GF-D8 (cell line): ENCODE measurements at regions not wholly inside any gene's neighbourhood (a gene's known extent, or its start where the extent isn't known, plus 50 kb on each side); places are given as distances from the start of the nearest gene placed in this dataset.
A peak's percentile ranks its signal among the peaks of the same experiment; 100 is the strongest.
"Not testable (repeated sequence)": the region's sequence is repeated elsewhere in the genome, so short reads cannot be mapped to it uniquely, and the experiment has no call there.

Experiments
- DNase-seq: peaks from one replicate; lab custom pipeline; 2025; lab: John Stamatoyannopoulos, UW

DNA sequence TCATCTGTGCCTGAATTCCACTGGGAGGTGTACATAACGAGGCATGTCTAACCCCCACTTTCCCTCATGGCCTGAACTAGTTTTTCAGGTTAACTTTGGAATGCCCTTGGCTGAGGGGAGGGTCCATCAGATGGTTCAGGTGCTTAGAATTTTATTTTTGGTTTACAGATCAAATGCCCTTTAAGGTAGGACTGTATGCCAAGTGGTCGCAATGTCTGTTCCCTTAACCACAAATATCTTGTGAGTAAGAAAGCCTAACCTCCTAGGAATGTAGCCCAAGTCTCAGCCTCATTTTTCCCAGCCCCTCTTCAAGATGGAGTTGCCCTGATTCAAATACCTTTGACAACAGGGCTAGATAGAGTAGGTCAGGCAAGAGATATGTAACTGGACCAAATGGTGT is 78.4 kb downstream of the RNASET2 start:
- DNase-seq = no peak

DNA sequence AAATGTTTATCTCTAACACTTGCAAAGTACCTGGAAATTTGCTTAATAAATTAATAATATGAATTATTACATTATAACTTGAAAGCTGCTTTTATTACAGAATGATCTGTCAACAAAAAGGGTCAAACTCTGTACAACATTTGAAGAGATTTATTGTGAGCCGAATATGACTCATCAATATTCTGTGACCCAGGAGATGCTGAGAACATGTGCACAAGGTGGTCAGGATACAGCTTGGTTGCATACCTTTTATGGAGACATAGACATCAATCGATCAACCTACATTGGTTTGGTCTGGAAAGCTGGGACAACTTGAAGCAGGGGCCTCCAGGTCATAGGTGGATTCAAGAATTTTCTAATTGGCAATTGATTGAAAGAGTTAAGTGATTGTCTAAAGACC is 79.0 kb downstream of the RNASET2 start:
- DNase-seq = no peak

DNA sequence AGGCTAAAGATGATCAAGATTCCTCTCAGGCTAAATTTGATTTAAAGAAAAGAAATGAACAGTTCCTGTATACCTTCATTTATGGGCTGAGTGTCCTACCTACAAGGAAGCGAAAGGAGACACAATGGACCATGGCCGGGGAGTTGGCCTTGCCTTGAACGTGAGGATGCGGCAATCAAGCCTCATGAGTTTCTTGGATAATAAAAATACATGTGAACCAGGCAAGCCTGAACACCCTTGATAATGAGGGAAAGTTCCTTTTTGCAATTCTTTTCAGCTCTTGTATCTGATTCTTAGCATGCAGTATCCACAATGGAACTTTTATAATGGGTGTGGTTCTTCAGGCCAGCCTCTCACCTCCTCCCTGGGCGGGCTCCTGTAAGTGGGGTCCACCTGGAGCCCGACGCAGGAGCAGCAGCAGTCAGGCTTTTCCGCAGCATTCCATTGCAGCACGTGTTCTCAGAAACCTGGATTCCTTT is 83.8 kb downstream of the RNASET2 start:
- DNase-seq = no peak

DNA sequence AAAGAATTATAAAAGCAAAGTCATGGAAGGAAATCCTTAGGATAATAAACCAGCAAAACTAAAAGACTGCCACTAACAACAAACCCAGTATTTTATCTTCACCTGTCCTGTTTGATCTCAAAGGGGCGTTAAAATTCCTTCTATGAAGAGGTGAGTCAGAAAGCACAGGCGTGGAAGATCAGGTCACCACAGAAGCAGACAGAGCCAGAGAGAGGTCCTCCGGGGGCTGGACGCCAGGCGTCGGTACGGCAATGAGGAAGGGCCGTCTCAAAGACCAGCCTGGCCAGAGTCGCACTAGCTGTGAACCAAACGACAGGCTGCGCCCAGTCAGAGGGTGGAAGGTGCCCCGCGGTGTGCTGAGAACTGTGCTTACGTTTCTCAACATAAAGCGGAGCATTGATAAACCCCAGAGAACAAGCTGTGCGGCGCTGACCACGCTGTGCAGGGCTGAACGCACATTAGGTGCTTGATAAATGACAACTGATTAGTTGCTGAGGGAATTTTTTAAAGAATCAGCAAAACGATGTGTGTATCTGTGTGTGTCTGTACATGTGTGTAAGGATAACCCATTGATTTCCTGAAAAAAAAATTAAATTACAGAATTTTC is 85.6 kb downstream of the RNASET2 start:
- DNase-seq = no peak

DNA sequence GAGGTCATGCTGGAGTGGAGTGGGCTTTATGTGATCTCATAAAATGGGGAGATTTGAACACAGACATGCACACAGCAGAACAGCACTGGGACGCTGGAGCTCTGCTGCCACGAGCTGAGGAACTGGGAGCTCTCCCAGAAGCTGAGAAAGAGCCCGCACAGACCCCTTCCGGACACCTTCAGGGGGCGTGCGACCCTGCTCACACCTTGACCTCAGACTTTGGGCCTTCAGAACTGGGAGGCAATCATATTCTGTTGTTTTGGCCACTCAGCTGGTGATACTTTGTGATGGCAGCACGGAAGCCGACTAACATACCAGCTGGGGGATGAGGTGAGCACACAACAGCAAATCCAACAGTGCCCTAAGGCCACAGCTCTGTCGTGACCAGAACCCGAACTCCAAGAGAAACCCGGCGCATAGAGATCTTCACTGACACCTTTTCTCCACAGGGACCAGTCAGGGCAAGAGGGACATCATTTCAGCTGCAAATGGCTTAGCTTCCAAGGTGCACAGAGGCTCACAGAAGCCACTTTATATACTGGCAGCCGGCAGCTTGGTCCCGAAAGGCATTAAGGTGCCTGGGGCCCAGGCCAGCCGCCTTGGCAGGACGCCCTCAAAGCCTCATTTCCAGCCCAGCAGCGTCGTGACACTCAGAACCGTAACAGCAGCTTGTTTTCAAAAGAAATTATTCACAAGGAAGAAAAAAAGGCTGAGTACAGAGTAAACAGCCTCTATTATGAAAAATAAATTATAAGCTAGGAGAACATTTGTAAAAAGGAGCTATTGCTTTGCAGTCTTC is 89.3 kb downstream of the RNASET2 start:
- DNase-seq = no peak

DNA sequence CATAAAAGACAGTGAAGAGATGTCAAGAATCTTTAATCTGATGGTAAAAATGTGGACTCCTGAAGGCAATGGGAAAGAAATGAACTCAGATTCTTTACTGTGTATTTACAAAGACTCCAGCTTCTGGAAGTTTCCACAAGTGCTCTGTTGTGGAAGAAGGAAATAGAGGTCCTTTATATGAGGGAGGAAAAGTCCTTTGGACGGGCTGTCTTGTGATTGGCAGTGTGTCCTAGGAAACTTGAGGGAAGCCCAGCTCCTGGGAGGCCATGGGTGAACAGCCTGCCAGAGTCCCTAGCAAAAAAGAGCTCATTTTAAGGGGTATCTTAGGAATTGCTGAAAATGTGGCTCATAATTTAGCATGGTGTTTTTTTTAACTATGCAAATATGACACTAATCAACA is 92.0 kb downstream of the RNASET2 start:
- no peak for DNase-seq

DNA sequence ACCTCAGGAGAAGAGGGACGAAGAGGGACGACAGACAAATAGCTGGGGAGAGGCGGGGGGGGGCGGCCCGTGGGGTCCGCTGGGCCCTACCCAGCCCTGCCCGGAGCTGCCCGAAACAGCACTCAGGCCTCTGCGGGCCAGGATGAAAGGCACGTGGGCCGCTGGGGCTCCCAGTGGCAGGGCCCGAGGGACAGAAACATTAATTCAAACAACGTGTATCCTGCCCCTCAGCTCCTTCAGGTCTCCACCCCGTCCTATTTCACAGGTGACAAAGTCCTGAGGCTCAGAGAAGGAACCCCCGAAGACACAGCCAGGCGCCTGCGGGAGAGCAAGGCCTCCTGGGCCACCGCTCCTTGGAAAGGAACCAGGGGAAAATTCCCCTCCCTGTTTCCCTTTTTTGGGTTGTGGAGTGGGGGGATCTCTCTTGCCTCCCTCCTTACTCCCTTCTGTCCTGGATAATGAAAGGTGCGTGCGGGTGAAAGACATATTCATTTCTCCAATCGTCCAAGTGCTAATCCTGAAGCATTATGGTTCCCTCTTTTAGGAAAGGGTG is 93.3 kb downstream of the RNASET2 start:
- DNase-seq = no peak

DNA sequence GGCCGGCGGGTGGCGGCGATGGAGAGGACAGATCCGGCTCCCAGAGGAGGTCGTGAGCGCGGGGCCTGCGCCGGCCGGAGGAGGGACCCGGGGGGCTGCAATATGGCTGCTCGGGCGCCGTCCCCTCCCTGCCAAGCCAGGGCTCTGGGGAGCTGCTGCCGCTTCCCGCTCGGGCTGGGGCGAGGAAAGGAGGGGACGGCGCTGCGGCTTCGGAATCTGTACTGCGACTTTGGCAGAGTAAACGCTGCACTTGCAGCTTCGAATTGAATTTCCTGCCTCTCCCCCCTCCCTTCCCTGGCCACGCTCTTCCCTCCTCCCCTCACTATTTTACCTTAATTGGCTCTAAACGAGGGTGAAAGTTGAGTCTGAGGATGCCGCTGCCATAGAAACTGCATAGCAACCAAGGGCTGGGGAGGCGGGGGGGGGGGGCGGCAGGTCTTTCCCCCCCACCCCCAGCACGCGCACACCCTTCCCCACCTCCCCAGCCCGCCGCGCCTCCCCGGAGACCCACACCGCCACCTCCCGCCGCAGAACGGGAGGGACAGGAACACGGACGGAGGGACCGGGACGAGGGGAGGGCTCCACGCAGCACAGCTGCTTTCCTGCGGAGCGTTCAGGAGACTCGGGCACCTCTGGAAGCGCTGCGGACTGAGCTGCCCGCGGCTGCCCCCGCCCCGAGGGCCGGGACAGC is 93.9 kb downstream of the RNASET2 start:
- DNase-seq = no peak

DNA sequence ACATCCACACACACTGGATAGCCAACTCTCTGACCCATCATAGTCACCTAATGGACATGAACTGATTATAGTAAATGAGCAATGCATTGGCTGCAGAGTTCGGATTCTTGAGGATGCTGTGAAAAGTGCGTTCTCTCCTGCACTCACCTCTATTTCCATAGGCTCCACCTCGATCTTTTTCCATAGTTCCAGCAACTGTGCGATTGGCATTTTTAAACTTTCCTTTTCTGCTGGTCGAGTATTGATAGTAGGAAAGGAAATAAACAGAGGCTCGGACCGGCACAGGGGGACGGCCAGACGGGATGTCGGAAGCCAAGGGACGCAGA is 94.4 kb downstream of the RNASET2 start:
- DNase-seq = no peak

DNA sequence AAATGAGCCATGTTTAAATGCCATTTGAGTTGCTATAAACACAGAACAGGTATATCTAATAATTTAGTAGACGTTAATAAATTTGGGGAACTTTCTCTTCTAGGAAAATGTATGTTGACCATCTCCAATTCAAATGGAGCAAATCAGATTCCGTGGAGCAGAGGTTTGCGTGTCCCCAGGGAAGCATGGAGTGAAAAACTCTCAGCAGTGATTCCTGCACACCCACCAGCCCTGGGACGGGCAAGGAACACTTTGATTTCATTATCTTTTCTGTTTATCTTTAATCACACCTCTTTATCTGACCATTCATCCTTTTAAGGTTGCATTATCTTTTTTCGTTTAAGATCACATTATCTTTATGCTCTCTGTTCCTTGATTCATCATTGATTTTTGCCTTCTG is 95.0 kb downstream of the RNASET2 start:
- DNase-seq = no peak

DNA sequence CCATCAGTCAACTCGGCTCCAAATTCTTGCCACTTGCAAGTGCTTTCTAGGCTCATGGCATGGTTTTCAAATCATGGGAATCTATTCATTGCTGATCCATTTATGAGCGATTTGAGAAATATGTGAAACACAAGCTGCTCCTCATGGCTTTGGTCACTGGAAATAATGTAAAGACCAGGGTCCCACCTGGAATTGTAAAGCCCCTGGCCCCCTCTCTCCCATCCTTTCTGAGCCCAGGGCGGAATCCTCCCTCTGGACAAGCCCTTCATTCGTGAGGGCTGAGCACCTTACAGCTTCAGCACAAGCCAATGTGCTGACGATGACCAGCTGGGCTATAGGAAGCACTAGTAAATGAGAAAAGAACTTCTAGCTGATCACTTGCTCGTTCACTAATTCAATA is 96.0 kb downstream of the RNASET2 start:
- DNase-seq = no peak

DNA sequence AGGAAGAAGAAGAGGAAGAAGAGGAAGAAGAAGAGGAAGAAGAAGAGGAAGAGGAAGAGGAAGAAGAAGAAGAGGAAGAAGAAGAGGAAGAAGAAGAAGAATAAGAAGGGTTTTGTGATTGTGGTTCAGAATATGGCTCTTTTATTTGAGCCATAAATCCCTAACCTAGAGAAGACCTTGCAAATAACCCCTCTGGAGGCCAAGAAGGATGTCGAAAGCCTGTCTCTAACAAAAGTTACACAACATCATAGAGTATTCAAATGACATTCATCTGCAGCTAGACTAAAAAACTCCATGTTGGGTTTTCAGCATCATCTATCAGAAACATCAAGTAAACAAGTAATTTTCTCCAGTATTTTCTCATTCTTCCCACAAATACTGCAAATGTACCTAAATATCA is 100.9 kb downstream of the RNASET2 start:
- peak; percentile 16 for DNase-seq

DNA sequence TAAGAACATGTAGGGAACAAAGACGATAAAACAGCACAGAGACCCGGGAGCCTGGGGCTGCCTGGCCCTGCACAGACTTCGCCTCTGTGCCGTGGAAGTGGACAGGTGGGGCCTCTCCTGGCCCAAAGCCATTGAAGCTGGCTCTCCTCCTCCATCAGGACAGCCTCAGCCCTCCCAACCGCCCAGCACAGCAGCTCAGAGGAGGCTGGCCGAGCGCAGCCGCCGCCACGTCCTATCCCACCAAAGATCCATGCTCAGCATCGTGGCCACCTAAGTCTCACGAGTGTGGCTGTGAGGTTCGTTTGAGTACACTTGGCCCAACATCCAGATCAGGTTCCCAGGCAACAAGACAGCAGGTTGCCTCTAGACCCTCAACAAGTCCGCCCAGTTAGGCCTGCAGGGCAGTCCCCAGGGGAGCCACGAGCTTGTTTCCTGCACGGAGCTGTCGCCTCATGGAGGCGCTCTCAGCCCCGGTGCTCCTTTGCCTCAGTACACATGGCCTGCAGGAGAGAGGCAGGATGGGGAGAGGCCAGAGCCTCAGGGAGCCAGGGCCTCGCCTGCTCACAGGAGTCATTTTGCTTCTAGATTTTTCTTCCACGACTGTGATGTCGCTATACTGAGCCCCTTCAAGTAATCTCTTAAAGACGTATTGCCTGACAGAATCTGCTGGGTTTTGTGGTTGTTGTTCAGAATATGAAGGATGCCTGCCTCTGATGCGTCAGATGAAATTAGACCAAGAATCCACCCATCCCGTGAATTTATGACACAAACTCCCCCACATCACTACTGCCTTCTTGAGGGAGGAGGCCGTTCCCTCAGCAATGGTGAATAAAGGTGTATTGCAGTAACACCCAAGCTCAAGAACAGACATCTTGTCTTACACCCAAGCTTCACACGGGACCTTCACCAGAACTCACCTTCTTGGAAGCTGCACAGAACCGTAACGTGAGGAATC is 102.7 kb downstream of the RNASET2 start:
- no peak for DNase-seq

DNA sequence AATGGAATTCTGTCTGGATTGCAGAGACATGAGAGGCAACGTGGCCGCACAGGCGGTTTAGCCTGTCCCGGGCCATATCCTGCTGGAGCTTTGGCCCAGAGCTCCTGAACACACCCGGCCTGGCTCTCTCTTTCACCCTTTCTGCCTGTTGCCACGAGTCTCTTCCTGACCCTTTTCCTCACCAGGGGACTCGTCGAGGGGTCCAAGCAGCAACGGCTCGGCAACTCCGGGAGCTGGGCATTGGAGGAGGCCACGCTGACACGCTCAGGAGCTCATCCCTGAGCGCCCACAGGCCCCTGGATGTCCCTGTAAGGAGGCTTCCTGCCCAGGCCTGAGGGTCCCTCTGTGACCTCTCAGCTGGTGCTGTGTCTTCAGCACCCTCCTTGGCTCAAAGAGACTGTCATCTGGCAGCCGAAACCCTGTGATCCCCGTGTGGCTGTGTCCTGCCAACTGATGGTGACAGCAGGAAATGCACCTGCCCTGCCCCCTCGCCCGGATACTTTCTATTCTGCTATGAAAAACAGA is 103.8 kb downstream of the RNASET2 start:
- no peak for DNase-seq

DNA sequence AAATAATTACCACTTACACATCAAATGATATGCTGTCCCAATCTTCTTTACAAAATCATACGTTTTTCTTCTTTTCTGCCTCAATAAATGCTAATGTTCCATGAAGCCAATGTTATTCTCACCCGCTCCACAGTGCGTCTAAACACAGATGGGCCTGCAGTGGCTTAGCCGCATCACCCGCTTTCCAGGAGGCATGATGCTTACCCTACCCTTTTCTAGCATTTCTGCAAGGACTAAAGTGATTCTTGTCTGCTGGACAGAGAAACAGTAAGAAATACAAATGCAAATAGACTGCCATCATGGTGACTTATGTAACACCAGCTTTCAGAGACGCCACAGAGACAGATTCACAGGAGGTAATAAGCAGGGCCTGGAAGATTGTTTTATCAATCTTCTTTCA is 104.4 kb downstream of the RNASET2 start:
- DNase-seq = no peak

DNA sequence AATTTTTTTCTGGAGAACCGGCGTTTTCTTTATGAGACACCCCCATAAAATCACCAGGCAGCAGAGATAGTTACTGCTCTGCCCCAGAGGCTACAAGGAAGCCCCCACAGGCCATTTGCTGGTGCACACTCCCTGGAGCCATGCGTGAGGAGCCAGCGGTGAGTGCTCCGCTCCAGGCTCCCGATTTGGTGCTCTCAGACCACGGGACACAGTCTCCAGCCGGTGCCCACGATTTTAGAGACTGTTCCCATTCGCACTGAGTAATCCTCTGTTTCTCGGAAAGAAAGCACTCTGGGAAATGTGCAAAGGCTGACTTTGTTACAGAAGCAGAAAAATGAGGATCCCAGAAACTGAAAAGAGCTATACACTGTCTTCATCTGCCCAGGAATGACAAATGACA is 104.9 kb downstream of the RNASET2 start:
- no peak for DNase-seq

DNA sequence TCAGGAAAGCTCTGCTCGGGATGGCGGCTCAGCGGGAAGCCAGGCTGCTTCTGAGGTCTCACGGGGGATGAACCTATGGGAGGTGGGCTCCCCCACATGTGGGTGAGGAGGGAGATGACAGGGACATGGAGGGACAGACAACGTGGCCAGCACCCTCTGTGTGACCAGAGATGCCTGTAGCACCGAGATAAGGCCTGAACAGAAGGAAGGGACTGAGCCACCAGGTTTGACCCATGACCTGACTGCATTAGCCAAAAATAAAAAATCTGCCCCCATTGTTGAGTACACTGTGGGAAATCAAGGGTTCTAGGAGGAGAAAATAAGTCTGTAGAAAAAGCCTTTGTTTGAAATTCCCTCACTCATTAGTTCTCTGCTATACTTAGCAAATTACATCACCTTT is 105.7 kb downstream of the RNASET2 start:
- no peak for DNase-seq

DNA sequence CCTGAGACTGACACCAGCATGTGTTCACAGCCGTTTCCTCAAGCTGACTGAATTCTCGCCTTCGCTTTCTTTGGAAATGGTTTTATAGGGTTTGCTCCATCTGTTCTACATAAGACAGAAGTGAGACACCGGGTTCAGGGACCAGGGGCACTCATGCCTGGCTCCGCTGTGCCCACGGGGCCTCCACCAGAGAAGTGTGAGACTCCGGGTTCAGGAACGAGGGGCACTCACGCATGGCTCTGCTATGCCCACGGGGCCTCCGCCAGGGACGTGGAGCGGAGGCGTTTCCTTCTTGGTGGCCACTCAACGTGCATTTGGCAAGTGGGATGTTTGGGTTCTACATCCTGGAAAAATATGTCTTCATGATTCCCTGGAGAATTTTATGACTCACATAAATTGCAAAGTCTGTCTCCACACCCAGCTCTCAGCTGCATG is 106.6 kb downstream of the RNASET2 start:
- no peak for DNase-seq

DNA sequence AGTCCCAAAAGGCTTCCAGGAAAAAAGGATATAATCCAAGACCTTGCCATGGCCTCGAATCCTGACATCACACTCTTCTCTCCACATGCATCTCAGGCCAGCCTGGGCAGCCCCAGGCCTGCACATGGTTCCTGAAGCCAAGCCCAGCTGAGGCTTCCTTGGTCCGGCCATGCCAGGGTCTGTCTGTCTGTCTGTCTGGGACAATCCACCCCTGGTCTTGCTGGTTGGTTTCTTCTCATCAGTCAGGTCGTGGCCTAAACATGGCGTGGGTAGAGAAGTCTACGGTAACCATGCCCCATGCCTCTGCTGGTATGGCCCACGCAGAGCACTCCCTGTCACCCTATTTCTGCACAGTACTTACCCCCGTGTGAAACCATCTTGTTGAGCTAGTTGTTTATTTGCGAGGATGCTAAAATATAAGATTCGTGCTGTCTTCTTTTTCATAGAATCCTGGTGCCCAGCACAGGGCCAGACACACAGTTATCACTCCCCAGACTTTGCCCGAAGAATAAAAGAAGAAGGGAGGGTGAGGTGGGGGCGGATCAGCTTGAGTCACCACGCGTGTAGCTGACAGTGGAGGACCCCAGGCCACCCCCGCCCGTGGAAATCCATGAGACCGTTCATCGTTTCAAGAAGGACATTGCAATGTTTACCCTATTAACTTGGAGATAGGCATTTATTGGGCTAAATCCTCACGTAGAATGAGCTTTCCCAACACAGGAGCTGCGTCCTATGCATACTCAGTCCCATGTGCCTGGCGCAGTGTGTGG is 107.2 kb downstream of the RNASET2 start:
- no peak for DNase-seq

DNA sequence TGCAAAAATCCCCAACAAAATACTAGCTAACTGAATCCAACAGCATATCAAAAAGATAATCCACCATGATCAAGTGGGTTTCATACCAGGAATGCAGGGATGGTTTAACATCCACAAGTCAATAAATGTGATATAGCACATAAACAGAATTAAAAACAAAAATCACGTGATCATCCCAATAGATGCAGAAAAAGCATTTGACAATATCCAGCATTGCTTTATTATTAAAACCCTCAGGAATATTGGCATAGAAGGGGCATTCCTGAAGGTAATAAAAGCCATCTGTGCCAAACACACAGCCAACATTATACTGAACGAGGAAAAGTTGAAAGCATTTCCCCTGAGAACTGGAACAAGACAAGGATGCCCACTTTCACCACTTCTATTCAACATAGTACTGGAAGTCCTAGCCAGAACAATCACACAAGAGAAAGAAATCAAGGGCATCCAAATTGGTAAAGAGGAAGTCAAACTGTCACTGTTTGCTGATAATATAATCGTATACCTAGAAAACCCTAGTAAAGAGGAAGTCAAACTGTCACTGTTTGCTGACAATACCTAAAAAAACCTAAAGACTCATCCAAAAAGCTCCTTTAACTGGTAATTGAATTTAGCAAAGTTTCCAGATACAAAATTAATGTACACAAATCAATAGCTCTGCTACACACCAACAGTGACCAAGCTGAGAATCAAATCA is 109.8 kb downstream of the RNASET2 start:
- not testable (repeated sequence) for DNase-seq
